GM21381 (cell line): ENCODE measurements at regions not wholly inside any gene's neighbourhood (a gene's known extent, or its start where the extent isn't known, plus 50 kb on each side); places are given as distances from the start of the nearest gene placed in this dataset.
"Not testable (repeated sequence)": the region's sequence is repeated elsewhere in the genome, so short reads cannot be mapped to it uniquely, and the experiment has no call there.

Source experiments
- ATAC-seq: cut with Tn5 transposase; IDR thresholded peaks from one replicate; pipeline ENCODE4 v1.9.1; 2021; ENCODE audit warnings: mild to moderate bottlenecking, moderate library complexity; ENCODE audit not compliant: unreplicated experiment

DNA sequence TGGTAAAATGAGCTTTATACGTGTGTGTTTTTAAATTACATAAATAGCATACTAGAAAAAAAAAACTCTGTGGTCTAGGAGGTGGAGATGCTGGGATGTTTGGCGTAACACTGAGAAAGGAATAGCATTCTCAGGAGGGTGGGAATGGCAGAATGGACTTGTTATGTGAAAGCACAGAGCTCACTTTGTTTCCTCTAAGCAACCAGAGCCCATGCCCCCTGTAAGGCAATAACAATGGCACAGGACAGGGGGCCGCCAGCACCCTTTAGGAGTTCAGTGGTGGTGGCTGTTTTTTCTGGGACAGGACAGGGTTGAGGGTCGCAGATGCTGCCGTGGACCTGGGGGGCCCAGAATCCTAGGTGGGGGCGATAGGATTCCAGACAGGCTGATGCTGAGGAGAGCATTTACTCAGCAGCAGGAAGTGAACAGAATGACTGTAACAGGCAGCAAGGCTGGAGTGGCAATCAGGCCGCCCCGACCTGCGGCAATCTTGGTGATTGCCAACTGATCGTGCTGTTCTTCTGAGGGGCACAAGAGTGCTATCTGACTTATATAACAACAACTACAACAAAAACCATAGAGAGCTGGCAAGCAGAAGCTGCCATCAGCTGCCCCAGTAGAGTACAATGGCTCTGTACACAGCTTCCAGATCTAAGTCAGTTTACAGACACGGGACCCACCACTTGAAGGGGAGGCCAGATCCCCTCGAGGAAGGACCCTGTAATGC is 160.4 kb downstream of the UACA start:
- ATAC-seq = no peak

- ATAC-seq = no peak
Observed at GRCh38 chr15:70602281-70602680, 161.1 kb downstream of the UACA start.

DNA sequence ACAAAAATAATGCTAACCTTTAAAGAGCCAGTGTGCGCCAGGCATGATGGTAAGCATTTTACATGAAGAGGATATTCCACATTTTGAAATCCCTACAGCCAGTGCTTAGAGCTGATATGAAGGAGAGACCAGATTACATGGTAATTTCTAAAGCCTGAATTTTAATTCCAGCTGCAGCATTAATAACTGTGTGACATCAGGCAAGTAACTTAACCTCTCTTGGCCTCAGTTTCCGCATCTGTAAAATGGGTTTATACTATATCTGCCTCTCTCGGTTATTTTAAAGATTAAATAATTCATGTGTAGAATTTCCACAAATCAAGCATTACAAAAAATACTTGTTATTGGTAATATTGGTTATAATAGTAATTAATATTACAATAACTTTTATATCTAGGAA is 165.4 kb downstream of the UACA start:
- no peak for ATAC-seq

DNA sequence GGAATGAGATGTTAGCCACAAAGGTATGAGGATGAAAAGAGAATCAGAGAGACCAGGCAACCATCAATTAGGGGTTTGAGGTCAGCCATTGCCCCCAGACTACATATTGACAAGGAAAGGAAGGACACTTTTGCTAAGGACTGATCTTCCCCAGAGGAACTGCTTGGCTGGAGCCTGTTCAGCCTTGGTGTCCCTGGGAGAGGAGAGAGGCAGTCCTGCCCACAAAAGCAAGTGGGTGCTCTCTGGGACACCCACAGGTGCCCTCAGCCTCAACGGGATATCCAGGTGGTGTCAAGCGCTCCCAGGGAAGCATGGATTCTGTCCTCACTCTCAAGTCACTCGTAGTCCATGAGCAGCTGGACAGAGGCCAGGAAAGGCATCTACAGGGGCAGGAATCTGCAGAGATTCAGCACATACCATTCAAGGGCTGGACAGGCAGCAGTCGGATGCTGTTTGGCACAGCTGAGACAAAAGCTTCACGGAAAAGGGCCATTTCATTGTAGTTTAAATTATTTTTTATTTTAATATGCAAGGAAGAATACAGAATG is 166.2 kb downstream of the UACA start:
- ATAC-seq = no peak

GRCh38 chr15:70596354-70597055 is 166.9 kb downstream of the UACA start:
- ATAC-seq = no peak

GRCh38 chr15:70593795-70594194 is 169.6 kb downstream of the UACA start:
- no peak for ATAC-seq

- ATAC-seq = no peak
Observed at GRCh38 chr15:70589728-70590127, 173.6 kb downstream of the UACA start.

- ATAC-seq = no peak
Observed at GRCh38 chr15:70589221-70589620, 174.1 kb downstream of the UACA start.

- ATAC-seq = no peak
Observed at GRCh38 chr15:70588613-70589012, 174.7 kb downstream of the UACA start.

DNA sequence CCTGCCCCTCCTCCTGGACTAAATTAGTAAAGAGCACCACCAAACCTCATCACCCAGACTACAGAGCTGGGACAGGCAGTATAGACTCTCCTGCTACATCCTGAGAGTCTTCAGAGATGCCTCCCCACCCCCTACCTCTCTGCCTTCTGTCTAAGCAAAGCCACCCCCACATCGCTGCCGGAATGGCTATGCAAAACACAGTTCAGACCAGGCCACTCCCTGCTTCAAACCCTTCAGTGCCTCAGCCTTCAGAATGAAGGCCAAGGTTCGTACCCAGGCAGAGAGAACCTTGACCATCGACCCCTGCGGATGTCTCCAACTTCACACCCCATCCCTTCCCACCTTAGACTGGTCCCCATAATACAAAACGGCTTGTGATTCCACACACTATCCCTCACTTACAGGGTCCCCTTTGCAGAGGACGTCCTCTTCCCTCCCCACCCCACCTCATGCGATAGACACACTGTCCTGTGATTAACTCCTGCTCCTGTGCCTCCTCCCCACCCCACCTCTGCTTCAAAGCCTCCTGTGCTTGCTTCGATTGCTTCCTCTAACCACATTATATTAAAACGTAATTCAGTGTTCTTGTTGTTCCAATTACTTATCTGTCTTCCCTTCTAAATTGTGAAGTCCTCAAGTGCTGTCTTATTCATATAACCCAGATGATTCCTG is 175.3 kb downstream of the UACA start:
- no peak for ATAC-seq

DNA sequence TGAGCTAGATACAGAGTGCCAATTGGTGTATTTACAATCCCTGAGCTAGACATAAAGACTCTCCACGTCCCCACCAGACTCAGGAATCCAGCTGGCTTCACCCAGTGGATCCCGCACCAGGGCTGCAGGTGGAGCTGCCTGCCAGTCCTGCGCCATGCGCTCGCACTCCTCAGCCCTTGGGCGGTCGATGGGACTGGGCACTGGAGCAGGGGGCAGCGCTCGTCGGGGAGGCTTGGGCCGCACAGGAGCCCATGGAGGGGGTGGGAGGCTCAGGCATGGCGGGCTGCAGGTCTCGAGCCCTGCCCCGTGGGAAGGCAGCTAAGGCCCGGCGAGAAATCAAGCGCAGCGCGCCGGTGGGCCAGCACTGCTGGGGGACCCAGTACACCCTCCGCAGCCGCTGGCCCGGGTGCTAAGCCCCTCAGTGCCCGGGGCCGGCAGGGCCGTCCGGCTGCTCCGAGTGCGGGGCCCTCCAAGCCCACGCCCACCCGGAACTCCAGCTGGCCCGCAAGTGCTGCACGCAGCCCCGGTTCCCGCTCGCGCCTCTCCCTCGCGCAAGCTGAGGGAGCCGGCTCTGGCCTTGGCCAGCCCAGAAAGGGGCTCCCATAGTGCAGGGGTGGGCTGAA is 176.2 kb downstream of the UACA start:
- not testable (repeated sequence) for ATAC-seq

- no peak for ATAC-seq
Observed at GRCh38 chr15:70586241-70586640, 177.1 kb downstream of the UACA start.

DNA sequence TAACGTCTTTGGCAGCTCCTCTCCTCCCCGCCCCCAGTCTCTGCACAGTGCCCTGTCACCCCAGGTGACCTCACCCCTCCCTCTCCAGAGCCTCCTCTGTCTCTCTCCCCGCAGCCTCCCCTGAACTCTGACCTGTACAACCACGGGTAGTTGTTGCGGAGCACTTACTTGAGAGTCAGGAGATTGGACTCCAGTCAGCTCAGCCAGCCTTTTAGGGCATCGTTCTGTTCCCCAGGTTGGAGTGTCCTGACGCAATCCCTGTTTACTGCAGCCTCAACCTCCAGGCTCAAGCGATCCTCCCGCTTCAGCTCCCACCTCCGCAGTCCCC is 177.7 kb downstream of the UACA start:
- ATAC-seq = no peak

- ATAC-seq = no peak
Observed at GRCh38 chr15:70584838-70585706, 178.3 kb downstream of the UACA start.

- no peak for ATAC-seq
Observed at GRCh38 chr15:70584441-70584837, 178.9 kb downstream of the UACA start.

DNA sequence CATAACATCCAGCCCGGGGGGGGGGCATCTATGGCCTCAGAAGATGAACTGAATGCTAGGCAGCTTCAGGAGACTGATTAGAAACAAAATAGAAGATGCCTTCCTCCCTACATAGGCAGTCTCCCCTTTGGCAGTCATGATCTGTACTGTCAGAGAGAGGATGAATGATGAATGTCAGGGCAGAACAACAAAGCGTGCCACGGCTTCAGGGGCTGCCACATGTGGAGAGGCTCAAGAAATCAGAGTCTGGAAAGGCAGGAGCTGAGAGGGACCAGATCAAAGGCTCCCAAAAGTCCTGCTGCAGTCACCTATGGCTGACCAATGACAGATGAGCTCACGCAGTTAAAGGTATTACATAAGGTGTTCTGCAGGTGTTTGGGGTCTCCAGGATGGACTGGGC is 180.4 kb downstream of the UACA start:
- no peak for ATAC-seq

DNA sequence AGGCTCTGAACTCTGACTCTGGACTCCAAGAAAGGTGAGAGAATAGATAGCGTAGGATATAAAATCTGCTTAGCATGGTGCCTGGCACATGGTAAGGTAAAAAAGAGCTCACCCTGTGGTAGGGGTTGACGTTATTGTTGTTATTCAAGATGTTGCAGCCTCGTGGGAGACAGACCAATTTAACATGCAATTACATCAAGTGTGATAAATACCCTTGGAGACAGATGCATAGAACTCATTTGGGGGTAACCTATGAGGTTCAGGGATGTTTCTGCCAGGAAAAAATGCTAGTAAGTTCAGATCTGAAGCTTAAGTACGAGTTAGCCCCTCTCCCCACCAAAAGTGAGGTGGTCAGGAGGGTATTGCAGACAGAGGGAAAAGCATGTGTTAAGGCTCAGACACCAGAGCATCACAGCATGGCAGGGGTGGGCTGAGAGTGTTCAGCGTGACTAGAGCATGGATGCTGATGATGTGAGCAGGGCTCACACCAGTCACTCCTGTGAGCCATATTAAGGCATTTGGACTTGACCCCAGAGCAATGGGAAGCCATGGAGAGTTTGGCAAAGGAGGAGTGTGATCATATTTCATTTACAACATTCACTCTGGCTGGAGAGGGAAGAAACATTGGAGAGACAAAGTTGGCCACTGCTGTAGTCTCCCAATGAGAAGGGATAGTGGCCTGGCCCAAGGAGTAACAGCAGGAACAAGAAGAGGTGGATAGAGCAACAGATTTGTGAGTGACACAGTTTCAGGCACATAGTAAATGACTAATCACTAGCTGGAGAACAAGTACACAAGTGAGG is 181.0 kb downstream of the UACA start:
- ATAC-seq = no peak

- no peak for ATAC-seq
Observed at GRCh38 chr15:70580958-70581357, 182.4 kb downstream of the UACA start.

DNA sequence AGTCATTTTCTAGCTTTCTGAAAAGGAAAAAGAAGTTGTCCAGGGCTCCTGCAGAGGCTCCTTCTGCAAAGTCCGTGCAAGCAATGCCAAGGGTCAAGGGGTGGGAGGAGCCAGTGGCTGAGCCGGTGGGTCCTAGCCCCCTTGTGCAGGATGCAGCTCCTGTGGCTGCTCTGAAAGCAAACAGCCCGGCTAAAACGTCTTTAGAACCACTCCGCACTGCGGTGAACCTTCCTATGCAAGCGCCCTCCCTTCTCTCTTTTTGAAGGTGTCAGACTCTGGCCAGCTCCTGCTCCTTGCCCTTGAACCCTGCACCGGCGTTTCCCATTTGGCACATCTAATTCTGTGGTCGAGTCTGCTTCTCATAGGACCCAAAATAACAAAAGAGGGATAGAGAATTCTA is 183.1 kb downstream of the UACA start:
- no peak for ATAC-seq

- no peak for ATAC-seq
Observed at GRCh38 chr15:70579766-70580165, 183.6 kb downstream of the UACA start.
